Fibroblast of mammary gland (primary cell): ENCODE measurements at regions not wholly inside any gene's neighbourhood (a gene's known extent, or its start where the extent isn't known, plus 50 kb on each side); places are given as distances from the start of the nearest gene placed in this dataset.
"Not testable (repeated sequence)": the region's sequence is repeated elsewhere in the genome, so short reads cannot be mapped to it uniquely, and the experiment has no call there.

ENCODE experiments used
- DNase-seq: peaks from one replicate; pipeline ENCODE4 v3.0.0-alpha.2; 2010; ENCODE audit warnings: low read depth
- H3K4me3 ChIP-seq: 2 replicates; pipeline ENCODE4 v1.5.1; 2011; ENCODE audit warnings: low read depth, mild to moderate bottlenecking, low read length, moderate library complexity; ENCODE audit not compliant: control insufficient read depth
- CTCF ChIP-seq: conservative IDR thresholded peaks from 2 replicates; pipeline ENCODE4 v1.5.1; 2011; ENCODE audit warnings: low read depth, low read length, inconsistent platforms; ENCODE audit not compliant: control insufficient read depth, insufficient read depth

DNA sequence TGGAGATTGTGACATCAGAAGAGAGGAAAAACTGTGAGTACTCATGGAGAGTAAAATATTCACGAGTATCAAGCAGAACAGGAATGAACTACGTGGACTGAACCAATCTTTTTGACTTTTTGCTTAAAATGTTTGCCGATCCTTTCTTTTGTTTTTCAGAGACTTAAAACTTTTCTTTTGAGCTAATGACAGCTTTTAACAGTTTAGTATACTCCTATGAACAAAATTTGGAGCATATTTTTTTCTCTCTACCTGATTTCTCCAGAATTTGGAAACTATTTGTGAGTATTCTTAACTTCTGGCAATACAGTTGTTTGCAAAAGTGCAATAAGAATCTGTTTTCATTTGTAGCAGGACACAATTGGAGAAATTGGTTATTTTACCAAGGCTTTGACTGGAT lies 786.3 kb downstream of the SORCS1 start:
- no peak overlapping the region for H3K4me3 ChIP-seq
- DNase-seq = no peak
- no peak for TF ChIP-seq CTCF

- no peak for TF ChIP-seq CTCF
- no peak overlapping the region for H3K4me3 ChIP-seq
- DNase-seq = no peak
These were observed 793.8 kb downstream of the SORCS1 start for GRCh38 chr10:106370751-106371150.

DNA sequence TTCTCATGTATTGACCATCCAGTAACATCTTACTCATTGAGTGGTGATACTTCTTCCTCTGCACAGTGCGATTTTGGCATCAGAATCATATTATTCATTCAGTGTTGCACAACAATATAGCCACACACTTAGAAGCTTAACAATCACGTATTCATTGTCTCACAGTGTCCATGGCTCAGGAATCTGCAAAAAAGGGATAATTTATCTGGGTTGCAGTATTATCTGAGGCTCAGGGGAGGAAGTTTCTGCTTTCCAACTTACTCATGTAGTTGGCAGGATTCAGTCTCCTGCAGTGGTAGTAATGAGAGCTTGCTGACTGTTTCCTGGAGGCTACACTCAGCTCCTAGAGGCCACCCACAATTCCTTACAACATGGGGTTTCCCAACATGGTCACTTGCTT lies 803.6 kb downstream of the SORCS1 start:
- no peak for TF ChIP-seq CTCF
- no peak overlapping the region for H3K4me3 ChIP-seq
- peak; percentile 96 for DNase-seq

- H3K4me3 ChIP-seq = no peak overlapping the region
- DNase-seq = peak; percentile 4
- TF ChIP-seq CTCF = peak; percentile 14
These were observed 809.1 kb downstream of the SORCS1 start for GRCh38 chr10:106355450-106355849.

DNA sequence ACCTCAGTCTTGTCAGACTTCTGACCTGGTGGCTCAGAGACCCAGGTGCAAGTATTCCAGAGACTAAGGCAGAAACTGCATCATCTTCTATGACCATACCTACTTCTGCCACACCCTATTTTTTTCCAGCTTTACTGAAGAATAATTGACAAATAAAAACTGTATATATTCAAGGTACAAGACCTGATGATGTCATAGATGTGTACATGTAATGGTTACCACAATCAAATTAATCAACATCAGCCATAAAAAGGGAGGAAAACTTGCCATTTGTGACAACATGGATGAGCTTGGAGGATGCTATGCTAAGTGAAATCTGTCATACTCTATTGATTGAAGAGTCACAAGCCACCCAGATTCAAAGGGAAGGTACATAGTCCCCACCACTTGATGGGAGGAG lies 815.6 kb downstream of the SORCS1 start:
- DNase-seq = no peak
- H3K4me3 ChIP-seq = no peak overlapping the region
- no peak for TF ChIP-seq CTCF

- no peak for DNase-seq
- no peak for TF ChIP-seq CTCF
- H3K4me3 ChIP-seq = no peak overlapping the region
These were observed 817.0 kb downstream of the SORCS1 start for GRCh38 chr10:106347547-106347946.

- not testable (repeated sequence) for H3K4me3 ChIP-seq, DNase-seq
These were observed 821.0 kb downstream of the SORCS1 start for GRCh38 chr10:106343539-106343938.
